NOMO-1 (cell line): ENCODE measurements at regions not wholly inside any gene's neighbourhood (a gene's known extent, or its start where the extent isn't known, plus 50 kb on each side); places are given as distances from the start of the nearest gene placed in this dataset.
A peak's percentile ranks its signal among the peaks of the same experiment; 100 is the strongest.

Source experiments
- DNase-seq, 2 experiments: peaks; one replicate each; lab custom pipeline; 2025; ENCODE audit not compliant: unreplicated experiment in 2 of 2; lab: John Stamatoyannopoulos, UW

GRCh38 chr15:96716075-96716474 is 385.6 kb downstream of the NR2F2 start:
- no peak for DNase-seq

GRCh38 chr15:96716478-96716877 is 386.0 kb downstream of the NR2F2 start:
- no peak for DNase-seq

- peak; percentile 90 to 96 for DNase-seq
These were observed 389.8 kb downstream of the NR2F2 start for GRCh38 chr15:96720251-96720650.

- peak; percentile 60 to 68 for DNase-seq
These were observed 390.2 kb downstream of the NR2F2 start for GRCh38 chr15:96720656-96721055.

GRCh38 chr15:96728591-96728990 is 398.1 kb downstream of the NR2F2 start:
- peak; percentile 34 to 63 for DNase-seq

DNA sequence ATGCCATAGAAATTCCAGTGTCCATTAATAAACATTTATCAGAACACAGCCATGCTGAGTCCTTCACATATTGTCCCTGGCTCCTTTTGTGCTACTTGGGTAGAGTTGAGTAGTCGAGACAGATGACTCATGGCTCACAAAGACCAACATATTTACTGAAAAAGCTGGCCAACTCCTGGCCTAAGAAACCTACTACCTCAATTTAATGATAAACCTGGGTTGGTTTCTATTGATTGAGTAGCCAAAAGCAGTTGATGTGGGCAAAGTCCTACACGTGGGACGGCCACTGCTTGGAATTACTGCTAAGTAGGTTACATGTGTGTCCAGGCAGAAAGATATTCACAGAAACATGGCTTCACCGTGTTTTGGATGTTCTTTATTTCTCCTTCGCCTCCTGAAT is 402.2 kb downstream of the NR2F2 start:
- no peak for DNase-seq

GRCh38 chr15:96733721-96734120 is 403.2 kb downstream of the NR2F2 start:
- DNase-seq: no peak

DNA sequence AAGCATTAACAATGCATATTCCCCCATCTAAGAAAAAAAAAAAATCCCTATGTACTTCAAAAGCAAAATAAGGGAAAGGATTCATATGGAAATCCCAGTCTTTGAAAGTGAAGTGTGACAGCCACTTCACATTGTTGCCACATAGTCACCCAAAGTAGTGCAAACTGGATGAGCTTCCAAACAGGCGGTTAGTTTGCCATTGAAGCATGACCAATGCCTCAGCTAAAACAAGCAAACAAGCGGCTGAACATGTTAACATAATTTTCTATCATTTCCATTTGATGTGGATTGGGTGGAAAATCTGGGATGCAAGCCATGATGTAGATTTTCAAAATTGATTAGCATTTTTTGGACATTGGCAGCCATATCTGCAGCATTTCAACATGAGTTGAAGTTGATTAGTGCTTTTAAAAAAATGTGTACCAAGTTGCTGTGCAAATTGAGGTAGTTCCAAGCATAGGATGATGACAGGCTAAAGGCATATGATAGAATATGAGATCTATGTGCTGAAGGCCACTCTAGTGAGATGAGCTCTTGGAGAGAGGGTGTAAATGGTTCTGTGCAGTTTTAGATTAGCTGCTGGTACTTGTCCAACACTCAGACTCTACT is 405.2 kb downstream of the NR2F2 start:
- DNase-seq: no peak

- no peak for DNase-seq
These were observed 405.9 kb downstream of the NR2F2 start for GRCh38 chr15:96736384-96736783.

DNA sequence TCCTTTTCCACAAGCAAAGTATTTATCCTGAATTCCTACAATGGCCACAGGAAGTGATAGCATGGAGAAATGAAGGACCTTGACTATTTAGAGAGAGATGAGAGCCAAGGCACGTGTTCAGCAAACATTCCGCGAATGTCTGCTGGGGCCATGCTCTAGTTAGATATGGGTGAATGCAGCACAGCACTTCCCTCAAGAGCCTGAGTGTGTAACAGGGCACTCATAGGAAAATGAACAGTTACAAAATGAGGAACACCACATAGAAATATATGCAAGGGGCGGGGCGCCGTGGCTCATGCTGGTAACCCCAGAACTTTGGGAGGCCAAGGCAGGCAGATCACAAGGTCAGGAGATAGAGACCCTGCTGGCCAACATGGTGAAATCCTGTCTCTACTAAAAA is 406.9 kb downstream of the NR2F2 start:
- DNase-seq: peak; percentile 60 to 74

DNA sequence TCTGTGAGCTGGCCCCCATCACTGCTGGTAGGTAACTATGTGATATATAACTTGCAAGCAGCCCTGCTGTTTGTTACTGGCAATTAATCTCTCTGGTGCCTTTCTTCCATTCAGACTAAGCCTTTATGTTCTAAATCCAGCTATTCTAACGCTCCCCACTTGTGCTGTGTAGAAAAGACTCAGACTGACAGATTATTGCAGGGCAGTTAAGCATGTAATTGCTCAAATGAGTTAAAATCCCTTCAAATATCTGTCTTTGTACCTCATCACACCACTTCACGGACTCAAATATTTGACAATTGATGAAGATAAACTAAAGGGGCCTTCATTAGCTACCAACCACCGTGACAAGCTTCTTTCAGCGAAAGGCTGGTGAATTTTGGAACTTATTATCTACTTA is 416.2 kb downstream of the NR2F2 start:
- no peak for DNase-seq

GRCh38 chr15:96747291-96747690 is 416.8 kb downstream of the NR2F2 start:
- DNase-seq: no peak

DNA sequence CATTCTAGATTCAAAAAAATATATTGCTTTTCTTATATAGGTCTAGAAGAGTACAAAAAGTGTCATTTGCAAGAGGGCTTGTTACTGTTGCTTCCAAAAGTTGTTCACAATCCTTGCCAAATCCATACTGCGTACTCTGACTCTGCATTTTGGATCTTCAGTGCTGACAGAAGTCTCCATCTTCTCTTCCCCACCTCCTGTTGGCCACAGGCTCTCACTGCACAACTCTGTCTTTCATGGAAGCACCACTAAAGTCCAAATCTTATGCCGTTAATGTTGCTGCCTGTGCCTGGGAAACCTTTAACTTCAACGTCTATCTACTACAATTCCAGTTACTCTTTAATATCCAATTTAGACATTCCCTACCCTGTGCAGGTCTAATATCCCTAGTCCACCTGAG is 419.9 kb downstream of the NR2F2 start:
- DNase-seq: no peak

- no peak for DNase-seq
These were observed 425.6 kb downstream of the NR2F2 start for GRCh38 chr15:96756146-96756545.

DNA sequence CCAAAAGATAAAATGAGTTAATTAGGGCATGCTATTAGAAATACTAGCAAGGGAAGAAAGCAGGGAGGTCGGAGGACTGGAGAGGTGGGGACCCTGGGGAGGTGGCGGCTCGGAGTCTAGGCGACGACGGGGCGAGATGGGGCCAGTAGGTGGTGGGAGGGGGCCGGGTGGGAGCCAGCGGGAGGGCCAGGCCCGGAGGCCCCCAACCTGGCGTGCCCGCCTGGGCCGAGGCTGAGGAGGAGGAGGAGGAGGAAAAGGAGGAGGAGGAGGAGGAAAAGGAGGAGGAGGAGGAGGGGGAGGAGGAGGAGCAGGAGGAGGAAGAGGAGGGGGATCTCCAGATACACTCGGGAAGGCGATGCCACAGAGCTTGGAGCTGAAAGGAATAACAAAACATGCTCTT is 426.2 kb downstream of the NR2F2 start:
- DNase-seq: no peak

DNA sequence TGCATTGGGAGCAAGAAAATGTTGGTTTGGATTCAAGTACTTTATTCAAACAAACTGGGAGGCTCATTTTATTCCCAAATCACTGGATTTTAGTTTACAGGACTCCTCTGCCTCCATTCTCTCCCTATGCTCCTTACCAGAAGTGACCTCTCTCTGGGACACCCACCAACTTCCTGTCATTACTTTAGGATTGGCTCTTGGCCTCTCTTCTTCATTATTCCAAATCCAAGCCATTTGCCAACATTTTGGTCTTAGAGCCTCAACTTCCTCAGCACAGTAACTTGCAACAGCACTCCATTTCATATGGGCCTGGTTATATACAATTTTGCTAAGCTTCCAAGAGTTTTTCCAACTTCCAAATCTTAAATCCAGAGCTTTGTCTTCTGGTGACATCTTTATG is 432.1 kb downstream of the NR2F2 start:
- no peak for DNase-seq

- DNase-seq: no peak
These were observed 434.0 kb downstream of the NR2F2 start for GRCh38 chr15:96764501-96764900.

DNA sequence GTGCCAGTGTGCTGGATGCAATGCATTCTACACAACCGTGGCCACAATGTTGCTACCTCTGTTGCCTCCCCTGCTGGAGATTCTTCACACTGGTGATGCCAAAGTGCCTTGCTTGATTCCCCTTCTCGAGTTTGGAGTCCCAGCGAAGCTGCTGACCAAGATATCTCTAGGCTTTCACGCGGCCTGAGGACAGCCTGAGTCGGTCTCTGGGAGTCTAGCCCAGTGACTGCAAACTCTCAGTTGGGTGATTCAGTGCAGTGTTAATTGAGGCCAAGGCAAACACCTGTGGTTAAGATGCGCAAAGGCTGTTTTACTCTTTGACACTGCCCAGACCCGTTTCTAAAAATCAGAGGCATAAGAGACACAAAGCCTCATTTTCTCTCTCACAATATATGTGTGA is 434.4 kb downstream of the NR2F2 start:
- DNase-seq: no peak

DNA sequence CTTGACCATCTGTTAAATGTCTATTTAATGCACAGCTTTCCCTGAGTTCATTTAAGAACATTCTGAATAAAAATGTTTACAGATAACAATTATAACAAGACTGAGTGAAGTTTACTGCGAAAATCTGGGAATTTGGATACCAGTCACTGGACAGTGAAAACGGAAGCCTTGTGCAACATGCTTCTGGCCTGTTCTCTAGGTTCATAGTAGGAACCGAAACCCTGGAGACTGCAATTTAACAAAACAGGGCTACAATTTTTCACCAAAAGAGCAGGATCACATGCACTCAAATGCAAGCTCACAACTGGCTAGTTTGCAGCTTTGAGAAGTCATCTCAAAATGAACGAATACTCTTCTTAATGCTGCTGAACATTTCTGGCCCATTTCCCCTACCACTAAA is 435.9 kb downstream of the NR2F2 start:
- DNase-seq: peak; percentile 69 to 87

- no peak for DNase-seq
These were observed 437.4 kb downstream of the NR2F2 start for GRCh38 chr15:96767703-96768434.

DNA sequence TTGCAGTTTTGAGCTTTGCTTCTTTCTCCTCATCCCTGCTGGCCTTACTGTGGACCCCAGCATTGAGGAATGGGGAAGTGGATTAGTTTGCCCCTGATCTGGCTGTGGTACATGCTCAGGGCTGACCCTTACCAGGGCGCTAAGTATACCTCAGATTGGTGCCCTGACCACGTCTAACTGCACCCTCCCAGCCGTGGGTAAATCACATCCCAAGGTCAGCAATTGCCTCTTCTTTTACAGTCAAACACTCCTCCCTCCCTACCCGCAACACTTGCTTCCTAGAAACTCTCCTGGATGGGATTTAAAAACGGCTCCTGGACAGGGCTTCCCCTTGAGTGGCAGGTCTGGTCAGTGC is 437.9 kb downstream of the NR2F2 start:
- DNase-seq: no peak

- no peak for DNase-seq
These were observed 440.5 kb downstream of the NR2F2 start for GRCh38 chr15:96771035-96771434.

DNA sequence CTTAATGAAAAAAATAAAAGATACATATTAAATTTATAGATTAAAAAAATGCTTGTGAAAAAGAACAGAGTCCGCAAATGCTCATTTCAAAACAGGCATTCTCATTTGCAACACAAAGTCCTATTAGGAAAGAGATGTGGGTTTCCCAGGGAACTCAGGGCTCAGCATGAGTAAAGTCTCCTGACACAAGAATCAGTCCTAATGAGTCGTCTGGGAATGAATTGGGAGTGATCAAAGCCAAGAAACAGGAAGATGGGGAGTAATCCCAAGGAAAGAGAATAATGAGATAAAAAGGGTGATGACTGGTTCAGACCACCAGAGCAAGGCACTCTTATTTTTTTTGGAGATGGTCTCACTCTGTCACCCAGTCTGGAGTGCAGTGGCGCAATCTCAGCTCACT is 443.7 kb downstream of the NR2F2 start:
- no peak for DNase-seq
